OCI-LY7 (cell line): ENCODE measurements at regions not wholly inside any gene's neighbourhood (a gene's known extent, or its start where the extent isn't known, plus 50 kb on each side); places are given as distances from the start of the nearest gene placed in this dataset.

Experiments
- BruUV-seq: library from RNA; stranded (reverse); fragments of 400-500 nt; replicated peaks from 2 replicates; lab custom pipeline; 2021; lab: Mats Ljungman, UMichigan
- CTCF ChIA-PET: fragments of 300-600 bp; sonication (Branson Sonifier 250); formaldehyde crosslinking; loops from one replicate; lab custom pipeline; 2022; ENCODE audit warnings: antibody characterized with exemption; ENCODE audit not compliant: unreplicated experiment; lab: Charles Lee
- POLR2A ChIA-PET: fragments of 300-600 bp; sonication (Branson Sonifier 250); formaldehyde crosslinking; loops from one replicate; lab custom pipeline; 2022; ENCODE audit warnings: antibody characterized with exemption; lab: Charles Lee
- DNase-seq: peaks from one replicate; pipeline ENCODE4 v3.0.0-alpha.2; 2015; ENCODE audit warnings: low spot score
- H2AFZ ChIP-seq: fragments of 200-600 bp; sonication (generic), shearing (Covaris generic); 2 replicates; pipeline ENCODE4 v1.6.1; 2014; ENCODE audit warnings: mild to moderate bottlenecking, antibody characterized with exemption, low read length, moderate library complexity
- H3K27ac ChIP-seq: fragments of 200-600 bp; sonication (generic); 2 replicates; pipeline ENCODE4 v1.5.1; 2014; ENCODE audit warnings: mixed run types, low read depth, mild to moderate bottlenecking, moderate library complexity, low read length, inconsistent platforms; ENCODE audit not compliant: poor library complexity, severe bottlenecking
- H3K36me3 ChIP-seq: fragments of 200-600 bp; sonication (generic); 2 replicates; pipeline ENCODE4 v1.6.1; 2014; ENCODE audit warnings: mild to moderate bottlenecking, antibody characterized with exemption, low read length, moderate library complexity, mixed read lengths; ENCODE audit not compliant: insufficient read depth
- H3K4me1 ChIP-seq: fragments of 200-600 bp; sonication (generic); 2 replicates; pipeline ENCODE4 v1.5.1; 2014; ENCODE audit warnings: mild to moderate bottlenecking, low read length; ENCODE audit not compliant: insufficient read depth, poor library complexity, severe bottlenecking
- H3K4me2 ChIP-seq: fragments of 200-600 bp; sonication (generic); 2 replicates; pipeline ENCODE4 v1.6.1; 2014; ENCODE audit warnings: mild to moderate bottlenecking, low read length
- H3K4me3 ChIP-seq: fragments of 200-600 bp; sonication (generic); 2 replicates; pipeline ENCODE4 v1.5.1; 2014; ENCODE audit warnings: mild to moderate bottlenecking, low read depth, low read length; ENCODE audit not compliant: poor library complexity, severe bottlenecking
- H3K79me2 ChIP-seq: fragments of 200-600 bp; sonication (generic); 2 replicates; pipeline ENCODE4 v1.6.1; 2016; ENCODE audit warnings: low read depth, mild to moderate bottlenecking, low read length, moderate library complexity, mixed read lengths; ENCODE audit not compliant: insufficient read depth
- H3K9me2 ChIP-seq: fragments of 200-600 bp; sonication (generic); 2 replicates; pipeline ENCODE4 v1.6.1; 2016; ENCODE audit warnings: mild to moderate bottlenecking, low read length, mixed read lengths; ENCODE audit not compliant: insufficient read depth
- H3K9me3 ChIP-seq: fragments of 200-600 bp; sonication (generic); 2 replicates; pipeline ENCODE4 v1.6.1; 2014; ENCODE audit warnings: mild to moderate bottlenecking, mixed run types, low read length, mixed read lengths
- H4K20me1 ChIP-seq: fragments of 200-600 bp; sonication (generic); 2 replicates; pipeline ENCODE4 v1.6.1; 2014; ENCODE audit warnings: mild to moderate bottlenecking, antibody characterized with exemption, low read length, moderate library complexity, mixed read lengths; ENCODE audit not compliant: insufficient read depth
- EZH2phosphoT487 ChIP-seq: fragments of 200-600 bp; sonication (generic); IDR thresholded peaks from 2 replicates; pipeline ENCODE4 v1.6.1; 2018; ENCODE audit warnings: low read depth, borderline replicate concordance, mild to moderate bottlenecking, mixed run types, antibody characterized with exemption, low read length, moderate library complexity, mixed read lengths
- intact Hi-C: fragments of 100-400 bp; cut with micrococcal nuclease; formaldehyde crosslinking; loops from one replicate; pipeline ENCODE4 v1.10.0; 2022; ENCODE audit not compliant: unreplicated experiment
- TF ChIP-seq, protein P1 (sequence below): fragments of 200-600 bp; sonication (generic); conservative IDR thresholded peaks from 2 replicates; pipeline ENCODE4 v1.5.1; 2014; ENCODE audit warnings: mild to moderate bottlenecking, antibody characterized with exemption, low read length, moderate library complexity, mixed read lengths

- Histone ChIP-seq H3K27ac (no peak overlapping the region), H4K20me1 (no peaks in the 10 kb centered on the region), H3K4me1 (no peaks in the 10 kb centered on the region), H3K36me3 (no peaks in the 10 kb centered on the region), H2AFZ (no peak overlapping the region), H3K4me3 (no peak overlapping the region), H3K79me2 (no peaks in the 10 kb centered on the region), H3K4me2 (no peak overlapping the region), H3K9me2 (no peaks in the 10 kb centered on the region), H3K9me3 (no peaks in the 10 kb centered on the region)
- CTCF ChIA-PET: no interaction called here
- intact Hi-C loops: no loop called here
- no peak for DNase-seq
- POLR2A ChIA-PET: interaction anchor here (0.7 to 0.9 kb wide), 3 partner anchors 12 to 166 kb away, joined by 3 read pairs; no protein-coding TSS in a partner anchor
- TF ChIP-seq, protein P1, sequence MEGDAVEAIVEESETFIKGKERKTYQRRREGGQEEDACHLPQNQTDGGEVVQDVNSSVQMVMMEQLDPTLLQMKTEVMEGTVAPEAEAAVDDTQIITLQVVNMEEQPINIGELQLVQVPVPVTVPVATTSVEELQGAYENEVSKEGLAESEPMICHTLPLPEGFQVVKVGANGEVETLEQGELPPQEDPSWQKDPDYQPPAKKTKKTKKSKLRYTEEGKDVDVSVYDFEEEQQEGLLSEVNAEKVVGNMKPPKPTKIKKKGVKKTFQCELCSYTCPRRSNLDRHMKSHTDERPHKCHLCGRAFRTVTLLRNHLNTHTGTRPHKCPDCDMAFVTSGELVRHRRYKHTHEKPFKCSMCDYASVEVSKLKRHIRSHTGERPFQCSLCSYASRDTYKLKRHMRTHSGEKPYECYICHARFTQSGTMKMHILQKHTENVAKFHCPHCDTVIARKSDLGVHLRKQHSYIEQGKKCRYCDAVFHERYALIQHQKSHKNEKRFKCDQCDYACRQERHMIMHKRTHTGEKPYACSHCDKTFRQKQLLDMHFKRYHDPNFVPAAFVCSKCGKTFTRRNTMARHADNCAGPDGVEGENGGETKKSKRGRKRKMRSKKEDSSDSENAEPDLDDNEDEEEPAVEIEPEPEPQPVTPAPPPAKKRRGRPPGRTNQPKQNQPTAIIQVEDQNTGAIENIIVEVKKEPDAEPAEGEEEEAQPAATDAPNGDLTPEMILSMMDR: no peak
- TF ChIP-seq EZH2phosphoT487: no peak
- no TSS peak for BruUV-seq
These were observed 204.3 kb upstream of the GBE1 start for GRCh38 chr3:81965696-81966095.

GRCh38 chr3:81962396-81962795, 201.0 kb upstream of the GBE1 start:
- BruUV-seq: no TSS peak

GRCh38 chr3:81958972-81959640, 197.7 kb upstream of the GBE1 start:
- no peaks in the 10 kb centered on the region for H3K4me1 ChIP-seq
- no peak overlapping the region for H3K4me3 ChIP-seq
- no peaks in the 10 kb centered on the region for H4K20me1 ChIP-seq
- no peak overlapping the region for H3K27ac ChIP-seq
- ChIA-PET CTCF (no interaction called here), POLR2A (no interaction called here)
- no peaks in the 10 kb centered on the region for H3K36me3 ChIP-seq
- H2AFZ ChIP-seq: no peak overlapping the region
- intact Hi-C loops: no loop called here
- H3K9me3 ChIP-seq: no peaks in the 10 kb centered on the region
- no peak for DNase-seq
- BruUV-seq: no TSS peak
- TF ChIP-seq EZH2phosphoT487: no peak
- TF ChIP-seq, protein P1: no peak
- H3K79me2 ChIP-seq: no peaks in the 10 kb centered on the region
- no peaks in the 10 kb centered on the region for H3K9me2 ChIP-seq
- no peak overlapping the region for H3K4me2 ChIP-seq

More at GRCh38 chr3:81962396-81962795, 201.0 kb upstream of the GBE1 start:
- Histone ChIP-seq H3K27ac (no peak overlapping the region), H3K4me1 (no peaks in the 10 kb centered on the region), H3K36me3 (no peaks in the 10 kb centered on the region), H3K9me2 (no peaks in the 10 kb centered on the region), H3K9me3 (no peaks in the 10 kb centered on the region), H2AFZ (no peak overlapping the region), H4K20me1 (no peaks in the 10 kb centered on the region), H3K79me2 (no peaks in the 10 kb centered on the region), H3K4me3 (no peak overlapping the region), H3K4me2 (no peak overlapping the region)
- ChIA-PET CTCF (no interaction called here), POLR2A (no interaction called here)
- TF ChIP-seq, protein P1: no peak
- TF ChIP-seq EZH2phosphoT487: no peak
- intact Hi-C loops: no loop called here
- no peak for DNase-seq
